ENCODE measurements at regions not wholly inside any gene's neighbourhood (a gene's known extent, or its start where the extent isn't known, plus 50 kb on each side); places are given as distances from the start of the nearest gene placed in this dataset.

DNA sequence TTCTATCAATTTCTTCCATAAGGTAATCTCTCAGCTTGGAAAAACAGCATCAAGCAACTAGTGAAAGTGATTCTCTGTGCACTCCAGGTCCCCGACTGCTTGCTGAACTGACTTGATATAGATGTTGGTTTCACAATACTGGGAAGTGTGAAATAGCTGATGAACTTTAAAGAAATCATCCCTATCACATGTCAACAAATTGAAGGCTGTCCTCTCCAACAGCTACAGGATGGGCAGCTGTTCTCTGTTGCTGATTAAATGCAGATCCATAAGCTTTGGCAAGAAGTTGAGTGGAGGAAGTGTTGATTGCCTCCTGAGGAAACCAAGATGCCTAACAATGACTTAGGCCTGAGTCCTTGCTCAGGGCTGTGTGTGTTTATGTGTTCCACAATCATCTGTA, 130.4 kb upstream of the GDF10 start:
- TF ChIP-seq, protein P1, sequence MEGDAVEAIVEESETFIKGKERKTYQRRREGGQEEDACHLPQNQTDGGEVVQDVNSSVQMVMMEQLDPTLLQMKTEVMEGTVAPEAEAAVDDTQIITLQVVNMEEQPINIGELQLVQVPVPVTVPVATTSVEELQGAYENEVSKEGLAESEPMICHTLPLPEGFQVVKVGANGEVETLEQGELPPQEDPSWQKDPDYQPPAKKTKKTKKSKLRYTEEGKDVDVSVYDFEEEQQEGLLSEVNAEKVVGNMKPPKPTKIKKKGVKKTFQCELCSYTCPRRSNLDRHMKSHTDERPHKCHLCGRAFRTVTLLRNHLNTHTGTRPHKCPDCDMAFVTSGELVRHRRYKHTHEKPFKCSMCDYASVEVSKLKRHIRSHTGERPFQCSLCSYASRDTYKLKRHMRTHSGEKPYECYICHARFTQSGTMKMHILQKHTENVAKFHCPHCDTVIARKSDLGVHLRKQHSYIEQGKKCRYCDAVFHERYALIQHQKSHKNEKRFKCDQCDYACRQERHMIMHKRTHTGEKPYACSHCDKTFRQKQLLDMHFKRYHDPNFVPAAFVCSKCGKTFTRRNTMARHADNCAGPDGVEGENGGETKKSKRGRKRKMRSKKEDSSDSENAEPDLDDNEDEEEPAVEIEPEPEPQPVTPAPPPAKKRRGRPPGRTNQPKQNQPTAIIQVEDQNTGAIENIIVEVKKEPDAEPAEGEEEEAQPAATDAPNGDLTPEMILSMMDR (IDR thresholded peaks at IDR 0.05), result no peak
- H3K36me3 Mint-ChIP-seq (ENCODE audit: low read depth), result peaks cover 8% of the 10 kb centered on the region
- intact Hi-C loops (cut with micrococcal nuclease), result no loop called here
- H3K4me1 Mint-ChIP-seq (ENCODE audit: low read depth), result peaks cover 28% of the 10 kb centered on the region
- no peak overlapping the region for H3K27ac Mint-ChIP-seq
- ATAC-seq, result no peak
- no peaks in the 10 kb centered on the region for H3K27me3 Mint-ChIP-seq
- POLR2A ChIA-PET, result interaction anchor here (1.2 kb wide), 1 partner anchor 10 kb away, joined by 6 read pairs; no protein-coding TSS in a partner anchor
- H3K9me3 Mint-ChIP-seq, result peaks cover 6% of the 10 kb centered on the region
- H3K4me3 Mint-ChIP-seq, result no peak overlapping the region
- no peak for DNase-seq
- CTCF ChIA-PET, result interaction anchor here (1.3 kb wide), 1 partner anchor 17 kb away, joined by 5 read pairs; no protein-coding TSS in a partner anchor

DNA sequence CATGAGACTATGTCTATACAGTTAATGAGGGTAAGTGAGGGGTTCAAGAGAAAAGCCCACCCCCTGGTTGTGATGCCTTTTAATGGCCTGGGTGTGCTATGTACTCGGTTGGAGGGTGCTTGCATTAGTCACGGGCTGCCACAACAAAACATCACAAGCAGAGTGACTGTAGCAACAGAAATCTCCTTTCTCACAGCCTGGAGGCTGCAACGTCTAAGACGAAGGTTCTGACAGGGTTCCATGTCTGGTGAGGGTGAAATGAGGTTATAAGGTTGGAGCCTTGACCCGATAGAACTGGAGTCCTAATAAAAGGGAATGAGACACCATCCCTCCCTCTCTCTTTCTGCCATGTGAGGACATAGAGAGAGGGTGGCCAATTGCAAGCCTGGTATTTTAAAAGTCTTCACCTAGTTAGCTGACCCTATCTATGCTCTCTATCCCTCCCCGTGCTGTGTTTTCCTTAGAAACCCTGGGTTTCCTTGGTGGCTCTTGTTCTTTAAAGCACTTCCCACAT, 126.0 kb upstream of the GDF10 start:
- DNase-seq (no peak), ATAC-seq (no peak)
- intact Hi-C loops (cut with micrococcal nuclease), result no loop called here
- Mint-ChIP-seq H3K36me3 (ENCODE audit: low read depth) (no peaks in the 10 kb centered on the region), H3K27ac (no peak overlapping the region), H3K4me3 (no peak overlapping the region), H3K4me1 (ENCODE audit: low read depth) (peaks cover 12% of the 10 kb centered on the region), H3K27me3 (no peaks in the 10 kb centered on the region), H3K9me3 (no peaks in the 10 kb centered on the region)
- TF ChIP-seq, protein P1 (IDR thresholded peaks at IDR 0.05), result no peak
- CTCF ChIA-PET, result no interaction called here
- POLR2A ChIA-PET, result no interaction called here

DNA sequence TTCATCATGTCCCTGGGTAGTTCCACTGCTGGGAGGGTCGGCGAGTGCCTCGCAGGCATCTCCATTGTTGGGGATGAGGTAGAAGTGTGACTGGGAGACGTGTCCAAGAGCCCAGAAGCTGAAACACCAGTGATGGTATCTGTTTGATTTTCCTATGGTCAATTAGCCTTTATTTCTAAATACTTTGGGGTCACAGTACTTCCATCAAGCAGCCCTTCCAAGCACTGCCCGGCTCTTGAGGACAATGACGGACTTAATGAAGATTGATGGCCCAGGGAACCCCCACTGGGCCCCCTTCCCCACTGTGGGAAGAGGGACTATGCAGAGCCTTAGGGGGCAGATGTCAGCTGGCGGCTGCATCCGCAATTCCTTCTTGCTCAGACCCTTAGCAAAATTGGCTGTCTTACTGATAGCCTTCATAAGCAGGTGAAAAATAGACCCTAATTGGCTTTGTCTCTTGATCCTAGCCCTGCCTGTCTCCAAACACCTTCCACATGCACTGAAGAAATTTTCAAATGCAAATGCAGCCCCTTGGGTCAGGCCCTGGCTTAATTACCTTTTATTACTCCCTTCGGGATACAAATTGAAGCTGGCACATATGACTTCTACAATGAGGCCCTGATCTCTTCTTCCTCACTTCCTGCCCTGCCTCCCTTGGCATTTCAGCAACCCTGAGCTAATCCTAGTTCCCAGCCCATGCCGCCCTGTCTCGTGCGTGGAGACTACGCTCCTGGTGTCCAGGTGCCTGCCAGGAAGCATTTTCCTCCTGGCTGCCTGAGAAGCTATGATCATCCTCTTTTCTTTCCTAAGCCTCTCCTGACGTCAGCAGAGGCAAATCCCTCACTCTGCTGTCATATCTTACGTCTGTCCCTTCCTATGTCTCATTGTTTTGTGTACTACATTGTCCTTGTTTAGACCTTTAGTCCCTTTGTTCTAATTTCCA, 124.5 kb upstream of the GDF10 start:
- no peak for ATAC-seq
- ChIA-PET CTCF (interaction anchor here (1.2 to 3.5 kb wide), 2 partner anchors 23 to 137 kb away, joined by 3 to 14 read pairs; no protein-coding TSS in a partner anchor), POLR2A (no interaction called here)
- Mint-ChIP-seq H3K4me1 (ENCODE audit: low read depth) (peaks cover 8% of the 10 kb centered on the region), H3K27ac (no peak overlapping the region), H3K9me3 (no peaks in the 10 kb centered on the region), H3K27me3 (no peaks in the 10 kb centered on the region), H3K36me3 (ENCODE audit: low read depth) (no peaks in the 10 kb centered on the region), H3K4me3 (no peak overlapping the region)
- intact Hi-C loops (cut with micrococcal nuclease), result no loop called here
- TF ChIP-seq, protein P1 (IDR thresholded peaks at IDR 0.05), result no peak
- DNase-seq, result no peak

DNA sequence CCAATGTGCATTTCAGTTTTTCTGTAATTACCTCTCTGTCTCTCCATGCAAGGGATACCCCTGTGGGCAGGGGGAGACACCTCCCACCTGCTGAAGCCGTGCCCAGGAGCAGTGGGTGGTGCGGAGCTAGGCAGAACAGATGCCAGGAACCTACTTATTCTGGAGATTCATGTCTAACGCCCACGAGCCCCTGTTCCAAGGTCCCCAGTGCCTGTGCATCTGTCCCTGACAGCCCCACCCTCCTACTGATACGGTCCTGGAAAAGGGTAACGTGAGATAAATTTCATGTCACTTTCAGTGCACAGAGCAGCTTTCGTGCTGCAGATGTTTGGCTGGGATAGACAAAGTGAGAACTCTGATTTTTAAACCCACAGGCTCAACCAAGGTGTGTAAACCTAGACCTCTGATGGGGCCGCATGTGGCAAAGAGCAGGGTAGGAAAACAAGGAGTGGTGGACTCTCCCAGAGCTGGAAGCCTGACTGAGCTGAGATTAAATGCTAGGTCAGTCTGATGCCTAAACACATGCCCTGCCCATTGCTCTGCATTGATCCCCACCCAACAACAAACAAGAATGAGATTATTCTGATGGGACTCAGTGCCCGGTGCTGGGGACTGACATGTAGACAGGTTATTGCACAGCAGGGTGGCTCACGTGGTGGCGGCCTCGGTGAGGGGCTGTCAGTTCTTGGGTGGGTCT, 123.6 kb upstream of the GDF10 start:
- DNase-seq (no peak), ATAC-seq (no peak)
- CTCF ChIA-PET, result interaction anchor here (1.2 to 3.5 kb wide), 2 partner anchors 24 to 136 kb away, joined by 3 to 14 read pairs; no protein-coding TSS in a partner anchor
- TF ChIP-seq, protein P1 (IDR thresholded peaks at IDR 0.05), result no peak
- H3K4me3 Mint-ChIP-seq, result no peak overlapping the region
- intact Hi-C loops (cut with micrococcal nuclease), result no loop called here
- peaks cover 8% of the 10 kb centered on the region for H3K4me1 Mint-ChIP-seq (ENCODE audit: low read depth)
- no peaks in the 10 kb centered on the region for H3K27me3 Mint-ChIP-seq
- H3K36me3 Mint-ChIP-seq (ENCODE audit: low read depth), result no peaks in the 10 kb centered on the region
- H3K27ac Mint-ChIP-seq, result no peak overlapping the region
- H3K9me3 Mint-ChIP-seq, result no peaks in the 10 kb centered on the region
- POLR2A ChIA-PET, result no interaction called here

Measured in activated CD8-positive, alpha-beta T cell treated with anti-CD3 and anti-CD28 coated beads for 36 hours (primary cell).